ENCODE measurements at regions not wholly inside any gene's neighbourhood (a gene's known extent, or its start where the extent isn't known, plus 50 kb on each side); places are given as distances from the start of the nearest gene placed in this dataset.

GRCh38 chr7:21260939-21261338, 166.9 kb upstream of the SP4 start:
- DNase-seq: no peak
- intact Hi-C loops (cut with DNase I): no loop called here

DNA sequence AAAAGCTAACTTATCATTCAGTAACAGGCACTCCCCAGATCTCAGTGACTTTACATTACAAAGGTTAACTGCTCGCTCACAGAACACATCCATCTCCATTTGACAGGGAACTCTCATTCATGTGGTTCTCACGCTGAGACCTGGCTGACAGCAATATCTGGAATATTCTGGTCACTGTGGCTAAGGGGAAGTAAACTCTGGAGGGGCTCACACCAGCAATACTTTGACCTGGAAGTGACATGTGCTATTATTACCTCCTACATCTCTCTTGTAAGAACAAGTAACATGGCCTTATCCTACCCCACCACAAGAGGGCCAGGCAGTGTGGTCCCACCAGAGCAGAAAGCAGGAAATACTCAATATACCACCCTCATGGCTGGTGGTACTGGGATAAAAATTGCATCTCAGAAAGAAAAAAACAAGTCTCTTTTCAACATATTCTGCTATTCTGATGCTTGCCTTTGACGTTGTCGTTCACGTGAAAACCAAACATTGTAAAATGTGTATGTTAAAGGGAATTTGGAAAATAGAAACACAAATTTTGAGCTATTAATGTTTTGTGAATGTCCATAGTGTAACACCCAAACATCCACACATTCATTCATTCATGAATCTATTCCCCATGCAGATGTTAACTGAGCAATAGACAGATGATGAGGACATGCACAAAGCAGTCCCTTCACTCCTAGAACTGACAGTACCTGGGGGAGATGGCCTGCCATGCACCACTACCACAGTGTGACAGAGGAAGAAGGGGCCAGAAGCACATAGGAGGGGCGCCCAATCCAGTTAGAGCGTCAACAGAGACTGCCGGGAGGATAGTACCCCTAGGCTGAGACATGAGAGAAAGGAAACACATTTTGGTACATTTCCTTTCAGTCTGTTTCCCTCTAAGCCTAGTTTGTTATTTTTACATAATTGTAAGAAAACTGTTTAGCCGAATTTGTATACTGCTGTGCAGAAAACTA, 166.0 kb upstream of the SP4 start:
- intact Hi-C loops (cut with DNase I): no loop called here

DNA sequence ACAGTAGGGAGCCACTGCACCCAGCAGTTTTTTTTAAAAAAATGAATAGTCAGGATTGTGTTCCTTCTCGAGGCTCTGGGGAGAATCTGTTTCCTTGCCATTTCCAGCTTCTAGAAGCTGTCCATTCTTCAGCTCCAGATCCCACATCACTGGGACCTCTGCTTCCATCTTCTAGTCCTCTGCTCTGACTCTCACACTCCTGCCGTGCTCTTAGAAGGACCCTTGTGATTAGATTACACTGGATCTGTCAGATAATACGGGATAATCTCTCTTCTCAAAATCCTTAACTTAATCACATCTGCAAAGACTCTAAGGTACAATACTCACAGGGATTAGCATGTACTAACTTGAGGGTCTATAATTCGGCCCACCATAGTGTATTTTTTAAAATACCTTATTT, 158.9 kb upstream of the SP4 start:
- intact Hi-C loops (cut with DNase I): no loop called here

More for the DNA sequence above, 166.0 kb upstream of the SP4 start:
- DNase-seq: peak in 36 of 42 donors; percentile 3 to 62 (median 29)

DNA sequence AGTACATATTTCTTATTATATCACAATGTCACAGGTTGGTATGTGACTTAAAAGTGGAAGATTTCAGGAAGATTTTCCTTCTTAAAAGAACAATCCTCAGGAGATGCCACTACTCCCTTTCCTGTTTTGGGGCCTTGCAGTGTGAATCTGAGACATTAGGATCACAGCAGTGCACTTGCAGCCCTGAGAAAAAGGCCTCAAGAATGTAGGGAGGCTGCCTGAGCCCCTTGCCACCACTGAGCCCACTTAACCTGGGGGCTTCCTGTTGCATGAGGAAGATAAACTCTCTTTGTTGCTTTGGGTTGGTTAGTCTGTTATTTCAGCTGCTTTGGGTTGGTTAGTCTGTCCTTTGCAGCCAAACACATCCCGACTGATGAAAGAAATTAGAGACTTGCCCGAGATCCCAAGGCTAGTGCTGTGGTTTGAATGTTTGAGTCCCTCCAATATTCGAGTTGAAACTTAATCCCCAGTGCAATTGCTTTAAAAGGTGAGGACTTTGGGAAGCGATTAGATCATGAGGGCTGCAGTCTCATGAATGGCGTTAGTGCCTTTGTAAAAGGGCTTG, 151.3 kb upstream of the SP4 start:
- DNase-seq: no peak
- intact Hi-C loops (cut with DNase I): no loop called here

More for the DNA sequence above, 158.9 kb upstream of the SP4 start:
- no peak for DNase-seq

GRCh38 chr7:21278944-21279343, 148.9 kb upstream of the SP4 start:
- intact Hi-C loops (cut with DNase I): no loop called here
- no peak for DNase-seq

GRCh38 chr7:21281193-21281592, 146.7 kb upstream of the SP4 start:
- intact Hi-C loops (cut with DNase I): no loop called here

DNA sequence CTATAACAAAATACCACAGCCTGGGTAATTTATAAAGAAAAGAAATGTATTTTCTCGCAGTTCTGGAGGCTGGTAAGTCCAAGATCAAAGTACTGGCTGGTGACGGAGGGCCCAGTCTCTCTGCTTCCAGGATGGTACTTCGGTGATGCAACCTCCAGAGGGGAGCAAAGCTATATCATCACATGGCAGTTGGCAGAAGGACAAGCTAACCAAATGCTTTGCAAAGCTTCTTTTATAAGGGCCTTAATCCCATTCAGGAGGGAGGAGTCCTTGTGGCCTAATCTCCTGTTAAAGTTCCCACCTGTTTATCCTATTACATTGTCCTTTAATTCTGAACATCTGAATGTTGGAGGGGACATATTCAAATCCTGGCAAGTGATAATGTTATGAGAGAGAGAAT, 134.1 kb upstream of the SP4 start:
- DNase-seq: no peak
- intact Hi-C loops (cut with DNase I): no loop called here

More at GRCh38 chr7:21281193-21281592, 146.7 kb upstream of the SP4 start:
- DNase-seq: no peak

DNA sequence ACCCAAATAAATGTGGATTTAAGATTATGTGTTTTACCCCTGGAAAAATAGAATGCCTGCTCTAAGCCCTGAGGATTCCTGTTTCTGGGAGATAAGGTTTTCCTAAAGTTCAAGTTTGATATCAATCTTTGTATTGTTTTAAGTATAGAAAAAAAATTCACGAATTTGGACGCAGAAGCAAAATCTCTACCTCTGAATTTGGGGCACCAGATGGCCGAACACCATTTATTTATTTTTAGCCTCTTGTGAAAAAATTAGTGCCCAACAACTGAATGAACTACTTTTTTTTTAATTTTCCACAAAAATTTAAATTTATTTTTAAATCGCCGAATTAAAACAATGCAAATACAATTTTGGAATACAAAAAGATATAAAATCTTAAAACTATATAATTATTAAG, 128.1 kb upstream of the SP4 start:
- intact Hi-C loops (cut with DNase I): no loop called here
- DNase-seq: no peak

GRCh38 chr7:21300692-21301091, 127.2 kb upstream of the SP4 start:
- DNase-seq: no peak
- intact Hi-C loops (cut with DNase I): no loop called here

GRCh38 chr7:21304808-21305375, 123.0 kb upstream of the SP4 start:
- intact Hi-C loops (cut with DNase I): no loop called here
- no peak for DNase-seq

- no peak for DNase-seq
- intact Hi-C loops (cut with DNase I): no loop called here
Measured at GRCh38 chr7:21305455-21306235, 122.2 kb upstream of the SP4 start.

DNA sequence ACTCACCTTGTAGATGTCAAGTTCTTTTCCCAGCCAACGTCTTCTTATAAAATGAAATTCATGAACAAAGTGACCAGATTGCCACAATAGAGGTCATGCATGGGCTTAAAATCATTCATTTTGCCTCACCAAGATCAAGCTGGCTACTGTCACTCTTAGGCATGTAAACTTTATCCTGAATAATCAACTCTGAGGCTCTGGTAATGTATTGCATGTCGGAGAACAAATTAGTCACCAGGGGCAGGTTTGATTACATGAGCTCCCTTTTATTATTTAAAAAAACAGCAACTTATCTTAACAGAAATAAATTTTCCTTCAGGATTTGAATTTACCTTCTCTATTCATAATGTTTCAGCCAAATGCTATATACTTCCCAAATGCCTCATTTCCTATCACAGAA, 112.9 kb upstream of the SP4 start:
- no peak for DNase-seq
- intact Hi-C loops (cut with DNase I): no loop called here

- DNase-seq: no peak
- intact Hi-C loops (cut with DNase I): no loop called here
Measured at GRCh38 chr7:21317966-21318915, 109.6 kb upstream of the SP4 start.

DNA sequence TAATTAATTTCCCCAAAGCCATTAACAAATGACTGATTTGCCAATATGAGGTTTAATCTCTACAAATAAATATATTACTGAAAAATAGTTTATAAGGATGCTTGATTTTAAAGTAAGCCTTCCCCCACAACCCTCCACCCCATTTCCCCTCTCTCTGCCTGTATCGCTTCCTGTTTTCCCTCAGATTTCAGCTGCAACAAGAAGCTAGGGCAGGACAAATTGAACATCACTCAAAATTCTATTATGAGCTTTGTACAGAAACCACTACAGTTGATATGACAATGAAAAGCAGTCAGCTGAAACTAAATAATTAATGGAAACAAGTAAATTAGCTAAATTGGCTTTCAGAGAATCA, 109.0 kb upstream of the SP4 start:
- DNase-seq: no peak
- intact Hi-C loops (cut with DNase I): no loop called here

- intact Hi-C loops (cut with DNase I): no loop called here
- no peak for DNase-seq
Measured at GRCh38 chr7:21326241-21326640, 101.6 kb upstream of the SP4 start.

GRCh38 chr7:21326921-21327320, 101.0 kb upstream of the SP4 start:
- intact Hi-C loops (cut with DNase I): no loop called here
- DNase-seq: no peak

DNA sequence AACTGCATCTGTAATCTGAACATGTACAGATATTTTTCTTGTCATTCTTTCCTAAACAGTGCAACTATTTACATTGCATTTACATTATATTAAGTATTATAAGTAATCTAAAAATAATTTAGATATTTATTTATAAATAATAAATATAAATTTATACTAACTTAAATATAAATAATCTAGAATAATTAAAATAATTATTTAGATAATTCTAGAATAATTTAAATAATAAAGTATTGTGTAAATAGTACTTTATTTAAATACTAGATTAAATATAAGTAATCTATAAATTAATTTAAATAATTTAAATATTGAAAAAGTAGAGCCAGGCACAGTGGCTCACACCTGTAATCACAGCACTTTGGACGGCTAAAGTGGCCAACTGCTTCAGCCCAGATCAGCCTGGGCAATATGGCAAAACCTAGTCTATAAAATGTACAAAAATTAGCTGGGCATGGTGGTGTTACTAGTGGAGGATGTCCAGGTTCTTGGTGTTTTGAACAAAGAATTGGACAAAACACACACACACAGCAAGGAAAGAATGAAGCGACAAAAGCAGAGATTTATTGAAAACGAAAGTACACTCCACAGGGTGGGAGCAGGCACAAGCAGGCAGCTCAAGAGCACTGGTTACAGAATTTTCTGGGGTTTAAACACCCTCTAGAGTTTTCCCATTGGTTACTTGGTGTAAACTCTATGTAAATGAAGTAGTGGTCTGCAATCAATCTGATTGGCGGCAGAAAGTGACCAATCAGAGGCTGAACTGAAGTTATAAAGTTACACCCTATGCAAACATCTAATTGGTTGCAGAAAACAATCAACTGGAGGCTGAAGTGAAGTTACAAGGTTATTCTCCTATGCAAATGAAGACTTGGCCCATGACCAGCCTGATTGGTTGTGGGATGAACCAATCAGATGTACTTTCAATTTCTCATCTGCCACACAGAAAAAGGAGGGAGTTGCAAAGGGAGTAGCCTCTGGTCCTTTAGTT, 100.2 kb upstream of the SP4 start:
- DNase-seq: no peak
- intact Hi-C loops (cut with DNase I): no loop called here
